ENCODE measurements at regions not wholly inside any gene's neighbourhood (a gene's known extent, or its start where the extent isn't known, plus 50 kb on each side); places are given as distances from the start of the nearest gene placed in this dataset.

- no peak for ATAC-seq
- TF ChIP-seq CSRNP3 (CRISPR knock-in tag; IDR thresholded peaks at IDR 0.05): no peak
- TF ChIP-seq ZNF70 (CRISPR knock-in tag; IDR thresholded peaks at IDR 0.05): no peak
- no peak for TF ChIP-seq ZFP30 (CRISPR knock-in tag; IDR thresholded peaks at IDR 0.05)
Observed at GRCh38 chr3:76035117-76035516, 249.8 kb upstream of the ZNF717 start.

- no peak for TF ChIP-seq TCF4 (CRISPR knock-in tag; IDR thresholded peaks at IDR 0.05; ENCODE audit: borderline replicate concordance)
- TF ChIP-seq CSRNP3 (CRISPR knock-in tag; IDR thresholded peaks at IDR 0.05): no peak
- ATAC-seq: no peak
Observed at GRCh38 chr3:76038949-76039348, 253.6 kb upstream of the ZNF717 start.

GRCh38 chr3:76039431-76039830 lies 254.1 kb upstream of the ZNF717 start:
- TF ChIP-seq RARB (CRISPR knock-in tag; IDR thresholded peaks at IDR 0.05) (no peak), ZC3H10 (CRISPR knock-in tag; IDR thresholded peaks at IDR 0.05) (no peak), ZNF565 (CRISPR knock-in tag; conservative IDR thresholded peaks at IDR 0.05; ENCODE audit: low read depth) (no peak), ZNF8 (CRISPR knock-in tag; IDR thresholded peaks at IDR 0.05) (no peak), PPARA (CRISPR knock-in tag; IDR thresholded peaks at IDR 0.05; ENCODE audit: borderline replicate concordance) (no peak), ZFP3 (CRISPR knock-in tag; IDR thresholded peaks at IDR 0.05) (no peak), SNAI2 (CRISPR knock-in tag; IDR thresholded peaks at IDR 0.05) (no peak), ZNF70 (CRISPR knock-in tag; IDR thresholded peaks at IDR 0.05) (no peak), CREB5 (CRISPR knock-in tag; IDR thresholded peaks at IDR 0.05; ENCODE audit: low read depth) (no peak), OSR1 (CRISPR knock-in tag; IDR thresholded peaks at IDR 0.05) (no peak), PATZ1 (CRISPR knock-in tag; IDR thresholded peaks at IDR 0.05; ENCODE audit: borderline replicate concordance) (no peak), ZFP30 (CRISPR knock-in tag; IDR thresholded peaks at IDR 0.05) (no peak), ISL1 (CRISPR knock-in tag; IDR thresholded peaks at IDR 0.05) (no peak), CSDC2 (CRISPR knock-in tag; IDR thresholded peaks at IDR 0.05) (no peak), ARNTL (CRISPR knock-in tag; IDR thresholded peaks at IDR 0.05; ENCODE audit: borderline replicate concordance, low read depth) (no peak), CSRNP3 (CRISPR knock-in tag; IDR thresholded peaks at IDR 0.05) (no peak), ESRRG (CRISPR knock-in tag; IDR thresholded peaks at IDR 0.05) (no peak), TSHZ2 (CRISPR knock-in tag; IDR thresholded peaks at IDR 0.05) (no peak), TOX (CRISPR knock-in tag; IDR thresholded peaks at IDR 0.05; ENCODE audit: borderline replicate concordance) (no peak), POU6F1 (CRISPR knock-in tag; IDR thresholded peaks at IDR 0.05; ENCODE audit: borderline replicate concordance, low read depth) (no peak)
- ATAC-seq: no peak

Data from SK-N-SH treated with all-trans-retinoic acid at 6 μM for 48 hours (cell line).